22Rv1 (cell line): ENCODE measurements at regions not wholly inside any gene's neighbourhood (a gene's known extent, or its start where the extent isn't known, plus 50 kb on each side); places are given as distances from the start of the nearest gene placed in this dataset.

Source experiments
- H3K27ac ChIP-seq: fragments of 450-650 bp; 2 replicates; pipeline ENCODE4 v1.5.1; 2017
- ZFX ChIP-seq: fragments of 450-650 bp; IDR thresholded peaks from 2 replicates; pipeline ENCODE4 v1.6.1; 2017; ENCODE audit warnings: antibody characterized with exemption, borderline replicate concordance
- TF ChIP-seq, protein P1 (sequence below): fragments of 450-650 bp; IDR thresholded peaks from 2 replicates; pipeline ENCODE4 v1.5.1; 2017; ENCODE audit warnings: mild to moderate bottlenecking

DNA sequence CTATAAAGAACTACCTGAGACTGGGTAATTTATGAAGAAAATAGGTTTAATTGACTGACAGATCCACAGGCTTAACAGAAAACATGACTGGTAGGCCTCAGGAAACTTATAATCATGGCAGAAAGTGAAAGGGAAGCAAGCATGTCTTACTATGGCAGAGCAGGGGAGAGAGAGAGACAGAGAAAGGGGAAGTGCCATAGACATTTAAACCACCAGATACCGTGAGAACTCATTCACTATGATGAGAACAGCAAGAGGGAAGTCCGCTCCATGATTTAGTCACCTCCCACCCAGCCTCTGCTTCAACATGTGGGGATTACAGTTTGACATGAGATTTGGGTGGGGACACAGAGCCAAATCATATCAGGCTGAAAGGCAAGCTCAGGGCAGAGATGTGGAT lies 327.1 kb upstream of the DDI1 start:
- H3K27ac ChIP-seq: no peak overlapping the region
- TF ChIP-seq, protein P1, sequence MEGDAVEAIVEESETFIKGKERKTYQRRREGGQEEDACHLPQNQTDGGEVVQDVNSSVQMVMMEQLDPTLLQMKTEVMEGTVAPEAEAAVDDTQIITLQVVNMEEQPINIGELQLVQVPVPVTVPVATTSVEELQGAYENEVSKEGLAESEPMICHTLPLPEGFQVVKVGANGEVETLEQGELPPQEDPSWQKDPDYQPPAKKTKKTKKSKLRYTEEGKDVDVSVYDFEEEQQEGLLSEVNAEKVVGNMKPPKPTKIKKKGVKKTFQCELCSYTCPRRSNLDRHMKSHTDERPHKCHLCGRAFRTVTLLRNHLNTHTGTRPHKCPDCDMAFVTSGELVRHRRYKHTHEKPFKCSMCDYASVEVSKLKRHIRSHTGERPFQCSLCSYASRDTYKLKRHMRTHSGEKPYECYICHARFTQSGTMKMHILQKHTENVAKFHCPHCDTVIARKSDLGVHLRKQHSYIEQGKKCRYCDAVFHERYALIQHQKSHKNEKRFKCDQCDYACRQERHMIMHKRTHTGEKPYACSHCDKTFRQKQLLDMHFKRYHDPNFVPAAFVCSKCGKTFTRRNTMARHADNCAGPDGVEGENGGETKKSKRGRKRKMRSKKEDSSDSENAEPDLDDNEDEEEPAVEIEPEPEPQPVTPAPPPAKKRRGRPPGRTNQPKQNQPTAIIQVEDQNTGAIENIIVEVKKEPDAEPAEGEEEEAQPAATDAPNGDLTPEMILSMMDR: no peak
- TF ChIP-seq ZFX: no peak

DNA sequence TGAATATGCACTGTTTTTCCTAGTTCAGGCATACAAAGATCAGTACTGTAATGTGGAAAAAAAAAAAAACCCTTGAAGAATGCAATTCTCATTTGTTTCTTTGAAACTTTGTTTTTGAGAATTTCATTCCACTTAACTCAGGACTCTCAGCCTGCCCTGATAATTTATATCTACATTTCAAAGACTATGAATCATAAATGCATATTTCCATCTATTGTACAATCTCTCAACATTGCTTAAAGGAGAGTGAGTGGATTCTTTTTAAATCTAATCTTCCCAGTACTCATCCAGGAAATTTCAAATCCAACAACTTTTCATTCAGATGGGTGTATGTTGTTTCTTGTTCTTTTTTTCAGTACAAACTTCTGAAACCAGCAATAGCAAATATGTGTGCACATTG lies 322.2 kb upstream of the DDI1 start:
- no peak for TF ChIP-seq ZFX
- TF ChIP-seq, protein P1: no peak

DNA sequence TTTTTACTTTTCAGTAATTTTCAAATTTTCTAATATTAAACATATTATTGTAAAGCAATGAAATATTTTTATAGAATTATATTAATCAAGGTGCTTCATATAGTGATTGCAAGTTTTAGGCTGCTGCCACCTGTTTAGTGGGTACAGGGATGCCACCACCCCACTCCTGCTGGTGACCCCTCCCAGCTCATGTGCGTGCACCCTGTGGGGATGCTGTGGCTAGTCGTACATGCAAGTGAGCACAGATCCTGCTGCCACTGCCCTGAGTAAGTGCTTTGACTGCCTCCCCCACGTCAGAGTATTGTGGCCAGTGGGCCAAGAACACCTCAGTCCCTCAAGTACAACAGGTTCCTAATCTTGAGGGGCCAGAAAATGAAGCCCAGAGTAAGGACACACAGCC lies 320.1 kb upstream of the DDI1 start:
- TF ChIP-seq, protein P1: no peak
- no peak for TF ChIP-seq ZFX
- H3K27ac ChIP-seq: no peak overlapping the region

More for the DNA sequence above, 322.2 kb upstream of the DDI1 start:
- H3K27ac ChIP-seq: no peak overlapping the region

DNA sequence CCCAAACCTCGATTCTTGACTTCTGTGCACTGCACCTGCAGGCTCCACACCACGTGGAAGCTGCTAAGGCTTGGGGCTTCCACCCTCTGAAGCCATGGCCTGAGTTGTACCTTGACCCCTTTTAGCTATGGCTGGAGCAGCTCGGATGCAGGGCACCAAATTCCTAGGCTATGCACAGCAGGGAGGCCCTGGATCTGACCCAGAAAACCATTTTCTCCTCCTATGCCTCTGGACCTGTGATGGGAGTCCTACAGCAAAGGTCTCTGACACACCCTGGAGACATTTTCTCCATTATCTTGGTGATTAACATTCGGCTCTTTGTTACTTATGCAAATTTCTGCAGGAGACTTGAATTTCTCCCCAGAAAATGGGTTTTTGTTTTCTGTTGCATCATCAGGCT lies 309.2 kb upstream of the DDI1 start:
- no peak overlapping the region for H3K27ac ChIP-seq
- TF ChIP-seq, protein P1: no peak

DNA sequence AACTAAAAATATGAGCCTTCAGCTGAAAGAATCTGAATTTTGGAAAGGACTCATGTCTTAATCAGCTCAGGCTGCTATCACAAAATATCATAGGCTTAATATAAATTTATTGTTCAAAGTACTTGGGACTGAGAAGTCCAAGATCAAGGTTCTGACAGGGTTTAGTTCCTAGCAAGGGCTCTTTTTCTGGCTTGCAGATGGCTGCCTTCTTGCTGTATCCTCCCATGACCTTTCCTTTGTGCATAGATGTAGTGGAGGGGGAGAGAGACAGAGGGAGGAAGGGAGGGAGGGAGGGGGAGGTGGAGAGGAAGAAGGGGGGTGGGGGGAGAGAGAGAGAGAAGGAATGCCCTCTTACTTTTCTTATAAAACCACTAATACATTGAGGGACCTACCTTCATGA lies 306.8 kb upstream of the DDI1 start:
- H3K27ac ChIP-seq: no peak overlapping the region
- TF ChIP-seq, protein P1: no peak
- no peak for TF ChIP-seq ZFX

DNA sequence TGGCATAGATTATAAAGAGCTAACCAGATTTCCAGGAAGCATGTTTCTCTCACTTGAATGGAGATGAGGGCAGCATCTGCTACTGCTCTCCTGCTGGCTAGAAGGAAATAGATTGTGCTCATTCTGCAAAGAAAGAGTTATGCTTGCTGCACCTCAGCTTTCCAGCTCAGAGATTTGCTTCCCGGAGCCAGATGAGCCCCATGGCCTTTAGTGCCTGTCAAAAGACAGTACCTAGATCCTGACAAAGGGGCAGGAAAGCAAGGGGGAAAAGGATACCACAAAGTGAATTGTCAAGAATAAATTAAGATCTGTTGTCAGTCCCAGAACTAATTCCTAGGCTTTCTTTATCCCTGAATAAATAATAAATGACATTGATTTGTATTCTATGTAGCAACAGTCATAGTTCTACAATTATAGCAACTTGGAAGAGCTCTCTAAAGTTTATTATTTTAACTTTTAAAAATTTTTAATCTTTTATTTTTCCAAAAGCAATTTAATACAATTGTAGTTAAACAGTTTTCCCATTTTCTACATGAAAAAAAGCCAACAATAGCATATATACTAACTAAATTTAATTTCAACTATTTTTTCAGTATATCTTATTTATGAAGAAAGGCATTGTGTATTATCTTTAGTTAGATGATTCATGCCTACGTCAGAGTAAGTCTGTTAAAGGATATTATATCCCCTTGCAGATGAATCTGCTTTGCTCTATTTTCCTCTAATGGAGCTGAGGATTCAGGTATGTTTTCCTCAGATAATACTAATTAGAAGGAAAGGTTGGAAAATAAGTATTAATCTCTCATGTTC lies 306.1 kb upstream of the DDI1 start:
- no peak for TF ChIP-seq ZFX
- TF ChIP-seq, protein P1: no peak
- H3K27ac ChIP-seq: no peak overlapping the region

DNA sequence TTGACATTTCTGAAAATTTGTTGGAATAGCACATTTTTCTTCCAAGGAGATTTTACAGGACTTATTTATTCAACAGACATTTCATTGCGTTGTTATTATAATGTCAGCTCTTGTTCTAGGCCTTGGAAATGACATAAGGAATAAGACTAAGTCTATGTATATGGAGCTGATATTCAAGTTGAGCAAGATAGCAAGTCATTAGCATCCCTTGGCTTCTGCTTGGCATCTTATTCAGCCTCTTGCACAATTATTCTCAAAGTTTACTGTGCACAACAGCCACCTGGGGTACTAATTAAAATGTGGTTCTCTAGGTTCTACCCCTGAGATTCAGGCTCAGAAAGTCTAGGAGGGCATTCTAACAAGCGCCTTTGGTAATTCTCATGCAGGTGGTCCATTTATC lies 304.8 kb upstream of the DDI1 start:
- H3K27ac ChIP-seq: no peak overlapping the region
- TF ChIP-seq ZFX: no peak
- TF ChIP-seq, protein P1: no peak
